HL-60/S4 treated with phorbol 12-myristate 13-acetate at 8.2 ng/mL for 4 days and 3 days (cell line): ENCODE measurements at regions not wholly inside any gene's neighbourhood (a gene's known extent, or its start where the extent isn't known, plus 50 kb on each side); places are given as distances from the start of the nearest gene placed in this dataset.
"Not testable (repeated sequence)": the region's sequence is repeated elsewhere in the genome, so short reads cannot be mapped to it uniquely, and the experiment has no call there.

ENCODE experiments used
- in situ Hi-C: fragments of 300-500 bp; cut with MboI; formaldehyde crosslinking; loops from 2 replicates; pipeline ENCODE4 v1.15.0; 2022; ENCODE audit warnings: low sequenced_read_pairs

DNA sequence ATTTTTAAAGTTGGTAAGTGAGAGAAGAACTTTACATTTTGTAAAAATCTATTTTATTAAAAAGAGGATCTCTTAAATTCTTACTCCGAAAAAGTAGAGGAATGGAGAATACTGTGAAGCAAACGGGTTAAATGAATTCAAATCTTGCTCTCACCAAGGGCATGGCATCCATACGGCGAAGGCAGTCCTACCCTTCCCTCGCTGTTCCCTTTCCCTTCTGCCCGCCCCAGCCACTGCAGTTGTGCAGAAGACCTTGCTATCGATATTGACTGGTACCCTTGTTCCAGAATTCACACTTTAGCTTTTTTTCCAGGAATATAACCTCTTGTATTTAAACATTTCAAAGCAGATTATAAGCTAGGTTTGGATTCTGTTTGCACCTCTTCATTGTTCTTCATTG lies 239.5 kb downstream of the ZPLD1 start:
- in situ Hi-C loops: no loop called here

DNA sequence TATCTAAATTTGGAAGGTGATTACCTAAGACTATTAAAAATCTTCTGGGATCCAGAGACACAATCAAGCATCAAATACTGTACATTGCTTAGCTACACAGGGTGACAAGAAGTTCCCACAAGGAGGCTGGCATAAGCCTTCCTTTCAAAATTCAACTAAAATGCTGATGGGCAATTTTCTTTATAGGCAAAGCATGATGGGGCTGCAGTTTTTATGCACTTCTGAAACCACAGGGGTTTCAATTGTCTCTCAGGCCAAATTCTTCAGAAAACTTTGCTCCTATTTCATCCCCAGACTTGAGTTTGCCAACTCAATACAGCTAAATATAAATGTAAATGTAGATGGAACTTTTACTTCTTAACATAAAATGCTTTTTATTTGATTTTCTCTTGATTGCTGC lies 241.6 kb downstream of the ZPLD1 start:
- in situ Hi-C loops: no loop called here

DNA sequence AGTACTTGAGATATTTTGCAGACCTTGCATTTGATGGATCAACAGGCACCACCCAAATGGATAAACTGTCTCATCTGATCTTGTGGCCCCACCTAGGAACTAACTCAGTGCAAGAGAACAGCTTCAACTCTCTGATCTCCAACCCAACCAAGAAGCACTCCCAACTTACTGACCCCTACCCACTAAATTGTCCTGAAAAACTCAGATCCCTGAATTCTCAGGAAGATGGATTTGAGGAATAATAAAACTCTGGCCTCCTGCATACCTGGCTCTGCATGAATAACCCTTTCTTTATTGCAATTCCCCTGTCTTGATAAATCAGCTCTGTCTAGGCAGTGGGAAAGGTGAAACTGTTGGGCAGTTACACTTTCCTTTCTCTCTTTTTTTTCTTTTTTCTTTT lies 247.9 kb downstream of the ZPLD1 start:
- in situ Hi-C loops: no loop called here

DNA sequence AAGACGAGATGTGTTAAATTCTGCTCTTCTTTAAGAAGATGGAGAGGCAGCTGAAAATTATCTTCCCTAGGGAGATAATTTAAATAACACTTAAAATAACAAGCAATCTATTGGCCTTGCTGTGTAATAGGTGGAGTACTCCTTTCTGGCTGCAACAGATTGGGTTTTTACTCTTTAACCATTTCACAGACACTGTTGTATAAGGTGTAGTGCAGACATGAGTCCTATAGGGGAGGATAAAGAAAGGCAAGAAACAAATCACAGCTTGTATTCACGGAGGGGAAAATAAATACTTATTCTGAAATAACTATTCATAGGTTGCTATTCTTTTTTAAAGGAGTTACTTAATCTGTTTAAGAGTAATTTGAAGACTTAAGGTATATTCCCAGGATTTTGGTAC lies 252.0 kb downstream of the ZPLD1 start:
- in situ Hi-C loops: no loop called here

DNA sequence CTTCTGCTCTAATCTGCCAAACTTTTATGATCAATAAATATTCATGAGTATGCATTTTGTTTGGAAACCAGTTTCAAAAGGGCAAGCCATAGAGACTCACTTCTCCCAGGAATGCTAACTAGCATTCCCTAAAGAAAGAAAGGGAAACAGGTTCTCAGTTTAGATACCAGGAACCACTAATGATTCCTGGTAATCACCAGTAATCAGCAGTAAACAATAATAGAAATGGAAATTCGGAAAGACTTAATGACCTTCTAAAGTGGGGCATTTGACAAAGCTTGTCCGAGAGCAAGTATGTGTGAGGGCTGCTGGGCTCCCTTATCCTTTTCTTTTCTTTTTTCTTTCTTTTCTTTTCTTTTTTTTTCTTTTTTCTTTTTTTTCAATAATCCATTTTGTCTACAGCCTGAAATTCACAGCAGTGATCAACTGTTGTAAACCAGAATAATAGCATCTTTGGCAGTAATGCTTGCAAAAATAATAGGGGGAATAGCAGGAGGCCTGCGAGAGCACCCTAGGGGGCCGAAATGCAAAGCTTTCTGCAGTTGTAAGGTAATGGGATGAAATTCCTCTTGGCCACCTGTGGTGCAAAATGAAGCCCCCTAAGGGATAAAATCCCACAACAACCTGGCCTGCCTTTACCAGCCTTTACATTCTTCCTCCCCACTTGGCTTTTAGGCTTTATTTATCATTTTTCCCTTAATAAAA lies 253.2 kb downstream of the ZPLD1 start:
- in situ Hi-C loops: no loop called here

DNA sequence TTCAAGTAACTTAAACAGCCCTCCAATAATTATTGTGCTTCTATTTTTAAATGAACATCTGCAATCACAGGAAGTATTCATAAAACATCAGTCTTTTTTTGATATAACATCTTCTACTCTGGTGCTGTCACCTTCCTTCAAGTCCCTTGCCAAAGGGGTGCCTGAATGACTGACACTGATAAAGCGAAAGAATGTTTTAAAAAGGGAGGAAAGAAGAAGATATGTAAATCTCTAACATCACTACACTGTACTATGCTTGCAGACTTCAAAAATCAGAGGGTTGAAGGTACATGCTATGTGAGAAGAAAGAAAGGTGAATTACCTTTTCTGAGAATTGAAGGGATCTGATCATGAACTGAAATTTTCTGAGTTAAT lies 253.7 kb downstream of the ZPLD1 start:
- in situ Hi-C loops: no loop called here

DNA sequence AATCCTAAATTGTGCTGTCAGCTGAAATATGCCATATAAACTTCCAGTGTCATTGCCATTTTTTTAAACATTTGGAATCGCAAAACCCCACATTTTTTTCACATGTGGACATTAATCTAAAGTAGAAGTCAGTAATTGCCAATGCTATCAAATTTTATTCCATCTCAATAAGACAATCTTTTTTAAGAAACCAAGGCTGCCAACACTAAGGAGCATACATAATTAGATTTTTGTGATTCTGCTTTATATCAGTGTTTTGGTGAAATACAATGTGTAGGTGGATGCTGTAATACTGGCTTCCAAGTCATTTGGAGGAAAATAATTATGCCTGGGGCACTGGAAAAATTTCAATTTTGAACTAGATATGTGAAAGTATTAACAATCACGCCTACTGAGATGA lies 256.7 kb downstream of the ZPLD1 start:
- in situ Hi-C loops: no loop called here

DNA sequence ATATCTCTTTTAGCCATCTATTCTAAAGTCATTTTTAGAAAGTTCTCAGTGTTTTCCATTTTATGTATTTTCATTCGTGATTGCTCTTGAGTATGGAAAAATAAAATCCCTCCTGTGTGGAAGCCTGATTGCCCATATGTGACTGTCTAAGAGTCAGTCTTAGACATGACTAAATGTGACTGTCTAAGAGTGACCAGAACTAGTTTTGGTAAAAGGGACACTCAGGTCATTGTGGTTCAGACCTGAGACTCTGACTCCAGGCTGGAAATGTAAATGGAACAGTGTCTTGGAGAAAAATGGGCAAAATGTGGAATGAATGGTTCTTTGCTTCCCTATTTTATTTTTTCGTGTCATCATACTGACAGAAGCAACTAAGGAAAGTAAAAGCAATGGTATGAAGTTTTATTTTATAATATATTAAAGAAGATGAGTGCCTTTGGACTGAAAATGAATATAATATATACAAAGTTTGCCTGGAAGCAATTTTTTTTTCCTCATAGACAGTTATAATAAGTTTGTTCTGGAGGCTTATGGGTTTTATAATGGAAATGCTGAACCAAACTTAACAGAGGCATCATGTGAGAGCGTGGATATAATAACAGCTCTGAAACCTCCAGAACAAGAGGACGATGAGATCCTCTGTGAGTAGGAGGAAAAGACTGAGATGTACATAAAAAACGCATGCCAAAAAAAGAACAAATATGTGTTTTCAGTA lies 264.4 kb downstream of the ZPLD1 start:
- in situ Hi-C loops: no loop called here

DNA sequence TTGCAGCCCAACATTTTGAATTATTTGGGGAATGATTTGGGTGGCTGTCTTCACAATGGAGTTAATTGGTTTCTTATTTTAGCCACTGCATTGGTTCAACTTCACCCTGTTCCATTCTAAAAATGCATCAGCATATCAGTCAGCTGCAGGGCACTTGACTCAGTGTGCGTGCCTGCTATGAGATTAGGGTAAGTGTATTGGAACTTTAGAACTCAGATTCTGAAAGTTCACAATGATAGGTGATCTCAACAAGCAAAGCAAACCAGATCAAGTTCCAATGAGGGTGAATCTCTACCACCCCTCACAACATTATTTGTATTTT lies 265.0 kb downstream of the ZPLD1 start:
- in situ Hi-C loops: no loop called here

DNA sequence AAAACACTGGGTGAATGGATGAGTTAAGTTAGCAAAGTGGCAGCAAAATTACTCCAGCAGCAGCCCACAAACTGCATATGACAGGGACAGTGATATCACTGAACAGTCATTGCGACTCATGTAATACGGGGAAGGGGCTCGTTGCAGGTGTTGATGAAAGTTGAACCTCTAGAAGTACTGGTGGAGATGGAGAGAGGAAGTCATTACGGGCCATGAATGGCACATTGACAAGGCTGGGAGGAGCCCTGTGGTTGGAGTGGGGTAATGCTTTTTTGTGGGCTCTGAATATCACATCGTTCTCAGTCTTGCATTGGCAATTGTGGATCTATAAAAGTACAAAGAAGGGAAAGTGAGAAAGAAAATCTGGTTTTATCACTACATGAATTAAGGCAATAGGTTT lies 278.1 kb downstream of the ZPLD1 start:
- in situ Hi-C loops: no loop called here

DNA sequence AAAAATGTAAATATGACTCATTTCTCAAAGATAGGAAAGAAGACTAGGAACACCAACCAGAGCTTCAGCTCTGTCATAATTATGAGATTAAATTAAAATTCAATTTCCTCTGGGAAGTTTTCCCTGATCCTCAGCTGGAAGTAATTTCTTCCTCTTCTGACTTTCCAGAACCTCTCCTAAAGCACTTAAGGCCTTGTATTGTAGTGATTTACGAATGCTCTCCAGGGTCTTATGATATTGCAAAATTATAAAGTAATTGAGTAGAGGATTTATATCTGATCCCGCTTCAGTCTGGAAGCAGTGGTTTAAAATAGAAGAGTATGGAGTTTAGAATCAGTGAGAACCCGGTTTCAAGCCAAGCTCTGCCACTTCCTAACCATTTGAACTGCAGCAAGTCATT lies 279.8 kb downstream of the ZPLD1 start:
- in situ Hi-C loops: no loop called here

DNA sequence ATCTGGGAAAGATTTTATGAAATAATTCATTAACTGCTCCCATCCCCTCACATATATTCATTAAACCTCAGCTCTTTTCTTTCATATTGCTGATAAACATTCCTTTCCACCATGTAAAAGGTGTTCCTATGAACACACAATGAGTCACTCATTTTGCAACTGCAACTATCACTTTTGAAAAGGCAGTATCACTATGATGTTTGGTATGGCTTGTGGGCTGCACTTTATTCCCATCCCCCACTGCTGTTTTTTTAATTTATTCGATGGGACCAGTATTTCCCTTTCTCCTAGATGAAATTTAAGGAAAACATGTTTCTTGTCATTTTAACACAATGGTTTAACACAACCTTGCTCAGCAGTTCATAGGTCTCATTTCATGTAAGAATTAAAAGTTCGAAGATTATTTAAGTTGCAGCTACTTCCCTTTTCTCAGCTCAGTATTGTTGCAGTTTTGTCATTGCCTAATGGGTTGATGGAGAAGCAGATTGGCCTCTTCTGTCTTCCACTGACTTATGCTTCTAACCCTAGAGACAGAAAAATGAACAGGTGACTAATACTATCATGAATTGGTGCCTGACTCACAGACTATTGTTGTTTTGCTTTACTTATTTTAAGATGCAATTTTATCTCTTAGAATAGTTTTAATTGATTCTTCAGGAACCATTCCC lies 280.3 kb downstream of the ZPLD1 start:
- in situ Hi-C loops: no loop called here

DNA sequence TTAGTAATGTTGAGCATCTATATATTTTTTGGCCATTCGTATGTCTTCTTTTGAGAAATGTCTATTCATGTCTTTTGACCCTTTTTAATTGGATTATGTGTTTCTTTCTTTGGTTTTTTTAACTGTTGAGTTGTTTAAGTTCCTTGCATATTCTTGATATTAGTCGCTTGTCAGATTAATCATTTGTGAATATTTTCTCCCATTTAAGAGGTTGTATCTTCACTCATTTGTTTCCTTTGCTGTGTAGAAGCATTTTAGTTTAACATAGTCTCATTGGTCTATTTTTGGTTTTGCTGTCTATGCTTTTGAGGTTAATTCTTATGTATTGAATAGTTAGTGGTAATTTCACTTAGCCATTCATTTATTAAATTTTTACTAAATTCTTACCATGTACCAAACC lies 283.8 kb downstream of the ZPLD1 start:
- in situ Hi-C loops: no loop called here

DNA sequence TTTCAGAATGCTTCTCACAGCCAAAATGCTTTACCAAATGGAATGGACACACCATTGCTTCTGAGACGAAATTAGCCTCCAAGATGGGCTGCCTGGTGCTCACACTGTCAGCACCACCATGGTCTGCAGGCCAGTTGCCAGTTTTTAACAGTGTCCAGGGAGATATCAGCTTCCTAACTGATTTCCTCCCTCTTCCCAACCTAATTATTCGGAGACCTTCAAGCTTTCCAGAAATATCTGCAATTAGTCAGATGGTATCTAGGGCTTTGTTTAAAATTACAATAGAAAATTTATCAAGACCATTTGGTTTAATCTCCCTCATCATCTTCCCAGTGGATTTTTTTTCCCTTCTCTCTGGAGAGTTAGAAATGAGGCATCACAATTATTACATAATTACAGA lies 287.5 kb downstream of the ZPLD1 start:
- in situ Hi-C loops: no loop called here

DNA sequence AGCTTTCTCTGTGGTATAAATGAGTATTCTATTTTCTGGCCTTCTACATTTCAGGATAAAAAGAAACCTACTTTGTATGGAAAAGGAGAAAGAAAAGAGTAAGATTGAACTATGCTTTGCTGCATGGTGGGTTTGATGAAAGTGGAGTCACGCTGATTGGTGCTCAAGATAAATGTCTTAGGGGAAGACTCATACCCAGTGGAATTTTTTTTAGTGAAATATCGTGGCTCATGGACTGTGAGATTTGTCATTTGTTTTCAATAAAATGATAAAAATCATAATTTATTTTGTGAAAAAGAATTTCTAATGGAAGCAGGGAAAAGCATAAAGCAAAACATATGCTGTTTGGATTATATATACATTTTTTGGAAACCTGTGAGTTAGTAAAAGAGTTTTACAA lies 292.5 kb downstream of the ZPLD1 start:
- in situ Hi-C loops: no loop called here

DNA sequence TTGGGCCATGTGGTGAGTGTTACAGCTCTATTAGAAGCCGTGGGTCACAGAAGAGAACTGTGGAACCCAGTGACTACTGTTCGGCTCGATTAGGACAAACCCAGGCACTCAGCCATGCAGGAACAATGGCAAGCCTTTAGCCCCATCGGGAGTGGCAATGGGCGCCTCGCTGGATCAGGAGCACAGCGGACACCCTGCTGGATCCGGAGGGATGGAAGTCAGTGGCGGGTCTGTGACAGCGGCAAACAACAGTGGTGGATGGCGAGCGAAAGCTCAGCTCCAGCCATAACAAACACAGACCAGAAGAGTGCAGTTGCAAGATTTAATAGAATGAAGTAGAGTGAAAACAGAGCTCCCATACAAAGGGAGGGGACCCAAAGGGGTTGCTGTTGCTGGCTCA lies 297.8 kb downstream of the ZPLD1 start:
- in situ Hi-C loops: not testable (repeated sequence)

DNA sequence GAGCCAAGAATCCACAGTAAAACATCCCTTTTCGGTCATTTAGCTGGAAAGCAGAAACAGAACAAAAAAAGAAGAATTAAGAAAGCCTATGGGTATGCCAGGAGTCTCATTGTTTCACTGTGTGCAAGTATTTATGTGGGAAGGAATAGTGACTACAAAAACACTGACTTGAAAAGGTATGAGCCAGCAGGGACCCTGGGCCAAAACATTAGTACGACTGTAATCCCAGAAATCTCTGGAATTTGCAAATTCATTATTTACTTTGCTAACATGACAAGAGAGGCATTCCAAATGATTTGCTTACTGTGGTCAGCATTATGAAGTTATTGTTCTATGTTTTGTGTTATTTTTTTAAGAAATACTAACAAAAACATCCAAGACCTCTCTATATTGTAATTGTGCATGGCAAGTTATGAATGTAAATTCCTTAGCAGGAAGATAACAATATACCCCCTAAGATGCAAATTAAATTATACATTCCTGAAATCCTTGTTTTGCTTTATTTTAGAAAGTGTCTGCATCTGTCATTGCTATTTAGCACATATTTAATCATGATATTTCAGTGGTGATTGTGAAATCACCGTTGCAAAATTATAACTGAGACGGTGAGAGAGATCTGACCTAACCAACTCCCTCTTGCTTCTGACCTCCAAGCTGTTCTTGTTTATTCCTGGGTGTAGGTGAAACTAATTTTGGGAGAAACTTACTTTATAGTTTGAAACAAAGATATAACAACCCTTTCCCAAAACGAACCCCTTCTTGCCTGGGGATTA lies 299.2 kb downstream of the ZPLD1 start:
- in situ Hi-C loops: no loop called here

DNA sequence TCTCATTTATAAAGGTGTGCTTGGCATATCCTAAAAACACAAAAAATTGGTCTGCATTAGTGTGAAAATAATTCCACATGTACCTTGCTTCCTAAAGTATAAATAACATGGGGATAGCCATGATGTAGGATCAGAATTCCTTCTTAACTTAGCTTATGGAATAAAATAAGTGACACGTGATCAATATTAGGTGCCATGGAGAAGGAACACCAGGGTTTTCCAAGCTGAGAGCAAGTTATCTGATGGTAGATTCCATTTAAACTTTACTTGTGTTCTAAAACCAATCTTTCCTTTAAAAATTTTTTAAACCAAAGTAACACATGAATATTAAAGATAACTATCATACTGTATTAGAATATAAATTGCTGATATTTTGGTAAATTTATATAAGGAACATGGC lies 300.5 kb downstream of the ZPLD1 start:
- in situ Hi-C loops: no loop called here

DNA sequence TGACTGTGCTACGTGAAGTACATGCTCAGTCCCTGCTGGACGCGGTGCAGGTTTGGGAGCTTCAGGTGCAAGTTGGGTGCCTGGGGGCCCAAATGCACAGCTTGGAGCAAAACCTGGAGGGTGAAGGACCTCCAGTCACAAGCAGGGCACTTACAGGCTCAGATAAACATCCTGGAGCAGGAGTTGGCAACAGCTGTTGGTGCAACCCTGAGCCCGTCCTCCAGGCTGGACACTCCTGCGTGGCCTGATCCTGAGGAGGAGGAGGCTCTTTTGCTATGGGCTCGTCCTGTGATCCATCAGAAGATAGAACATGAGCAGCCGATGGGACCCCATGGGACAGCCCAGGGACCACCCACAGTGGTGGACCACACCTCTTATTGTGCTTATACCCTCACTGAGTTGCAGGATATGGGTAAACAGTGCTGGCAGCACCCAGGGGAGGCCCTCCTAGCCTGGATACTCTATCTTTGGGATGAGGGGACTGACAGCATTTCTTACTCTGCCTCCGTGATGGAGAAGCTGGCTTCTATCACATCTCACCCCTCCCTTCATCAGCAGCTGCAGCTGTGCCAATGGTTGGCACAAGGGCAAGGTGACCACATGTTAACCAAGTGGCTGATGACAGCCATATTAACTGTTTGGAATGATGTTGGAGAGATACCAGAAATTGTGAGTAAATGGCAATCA lies 301.6 kb downstream of the ZPLD1 start:
- in situ Hi-C loops: no loop called here

DNA sequence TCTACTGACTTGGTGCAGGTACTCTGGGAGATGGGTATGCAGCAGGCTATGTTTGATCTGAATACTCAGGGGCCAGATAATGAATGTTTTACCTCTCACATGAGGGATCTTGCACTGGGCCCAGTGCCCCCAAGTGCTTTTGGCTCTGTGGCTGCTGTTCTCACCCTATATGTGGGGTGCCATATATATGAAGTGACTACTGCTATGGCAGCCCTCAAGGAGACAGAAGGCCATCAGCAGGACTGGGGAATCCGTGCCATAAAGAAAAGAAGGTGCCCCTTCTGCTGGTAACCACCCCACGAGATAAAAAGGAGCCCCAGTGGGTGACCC lies 302.1 kb downstream of the ZPLD1 start:
- in situ Hi-C loops: no loop called here

DNA sequence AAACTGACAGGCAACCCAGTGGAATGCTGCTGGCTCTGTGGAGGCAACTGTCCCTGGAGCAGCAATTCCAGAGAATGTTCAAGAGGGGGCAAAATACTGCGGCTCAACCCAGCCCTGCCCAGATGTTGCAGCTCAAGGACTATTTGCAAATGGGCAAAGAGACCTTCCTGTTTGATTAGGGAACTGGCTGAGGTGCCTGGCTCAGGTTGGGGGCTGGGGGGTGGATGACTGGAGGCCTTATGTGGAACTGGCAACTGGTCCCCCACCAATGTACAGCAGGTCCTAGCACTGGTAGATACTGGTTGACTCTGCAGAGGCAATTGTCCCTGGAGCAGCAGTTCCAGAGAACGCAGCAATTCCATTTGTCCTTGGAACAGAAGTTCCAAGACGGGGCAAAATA lies 302.5 kb downstream of the ZPLD1 start:
- in situ Hi-C loops: no loop called here
